GM12891 (cell line): ENCODE measurements at regions not wholly inside any gene's neighbourhood (a gene's known extent, or its start where the extent isn't known, plus 50 kb on each side); places are given as distances from the start of the nearest gene placed in this dataset.
"Not testable (repeated sequence)": the region's sequence is repeated elsewhere in the genome, so short reads cannot be mapped to it uniquely, and the experiment has no call there.

Experiments
- DNase-seq: peaks from one replicate; pipeline ENCODE4 v3.0.0; 2011; ENCODE audit warnings: low spot score; ENCODE audit not compliant: insufficient read length
- FAIRE-seq: peaks from 2 replicates; lab custom pipeline; 2011; peaks lifted over from hg19 to GRCh38; lab: Jason Lieb, UNC
- PAX5 ChIP-seq: IDR thresholded peaks from 2 replicates; pipeline ENCODE4 v1.6.1; 2011; ENCODE audit warnings: low read length, moderate library complexity, mild to moderate bottlenecking; ENCODE audit not compliant: insufficient read depth, severe bottlenecking
- POLR2A ChIP-seq: IDR thresholded peaks from 2 replicates; pipeline ENCODE4 v1.6.1; 2011; ENCODE audit warnings: low read depth, low read length, control low read depth
- POLR2AphosphoS5 ChIP-seq: IDR thresholded peaks from 2 replicates; pipeline ENCODE4 v1.6.1; 2011; ENCODE audit warnings: low read depth, low read length, control low read depth
- POU2F2 ChIP-seq: IDR thresholded peaks from 2 replicates; pipeline ENCODE4 v1.6.1; 2011; ENCODE audit warnings: low read depth, mild to moderate bottlenecking, control low read depth, low read length, moderate library complexity
- SPI1 ChIP-seq: IDR thresholded peaks from 2 replicates; pipeline ENCODE4 v1.6.1; 2011; ENCODE audit warnings: low read depth, low read length, control low read depth
- TAF1 ChIP-seq: IDR thresholded peaks from 2 replicates; pipeline ENCODE4 v1.6.1; 2011; ENCODE audit warnings: low read depth, low read length, control low read depth

GRCh38 chr6:167219967-167220512, 62.3 kb upstream of the GPR31 start:
- DNase-seq, result no peak
- FAIRE-seq, result peak; percentile 31
- TF ChIP-seq POLR2A (no peak), POLR2AphosphoS5 (no peak), PAX5 (no peak), SPI1 (no peak), POU2F2 (no peak), TAF1 (no peak)

- DNase-seq (no peak), FAIRE-seq (peak; percentile 88)
- no peak for TF ChIP-seq TAF1
- no peak for TF ChIP-seq POLR2AphosphoS5
- TF ChIP-seq POU2F2, result no peak
- TF ChIP-seq SPI1, result no peak
- no peak for TF ChIP-seq POLR2A
- no peak for TF ChIP-seq PAX5
Observed at GRCh38 chr6:167221400-167222201, 63.8 kb upstream of the GPR31 start.

GRCh38 chr6:167225566-167226382, 65.3 kb upstream of the UNC93A start:
- DNase-seq, FAIRE-seq: not testable (repeated sequence)

- no peak for FAIRE-seq
- DNase-seq, result no peak
- TF ChIP-seq SPI1 (no peak), POU2F2 (no peak), PAX5 (no peak), TAF1 (no peak), POLR2A (no peak), POLR2AphosphoS5 (no peak)
Observed at GRCh38 chr6:167226383-167226685, 64.8 kb upstream of the UNC93A start.

GRCh38 chr6:167226791-167227190, 64.3 kb upstream of the UNC93A start:
- no peak for DNase-seq
- FAIRE-seq, result no peak
- TF ChIP-seq POLR2AphosphoS5, result no peak
- no peak for TF ChIP-seq POU2F2
- TF ChIP-seq PAX5, result no peak
- TF ChIP-seq SPI1, result no peak
- no peak for TF ChIP-seq TAF1
- TF ChIP-seq POLR2A, result no peak

GRCh38 chr6:167227984-167228383, 63.1 kb upstream of the UNC93A start:
- TF ChIP-seq PAX5 (no peak), POLR2A (no peak), POLR2AphosphoS5 (no peak), SPI1 (no peak)
- DNase-seq (no peak), FAIRE-seq (no peak)

- TF ChIP-seq POLR2AphosphoS5, result no peak
- TF ChIP-seq POLR2A, result no peak
- TF ChIP-seq TAF1, result no peak
- no peak for TF ChIP-seq POU2F2
- no peak for TF ChIP-seq PAX5
- TF ChIP-seq SPI1, result no peak
- FAIRE-seq (no peak), DNase-seq (no peak)
Observed at GRCh38 chr6:167229586-167229985, 61.5 kb upstream of the UNC93A start.

- FAIRE-seq (no peak), DNase-seq (no peak)
- TF ChIP-seq SPI1, result no peak
- no peak for TF ChIP-seq POLR2AphosphoS5
- no peak for TF ChIP-seq POU2F2
- no peak for TF ChIP-seq TAF1
- TF ChIP-seq POLR2A, result no peak
- no peak for TF ChIP-seq PAX5
Observed at GRCh38 chr6:167230288-167230687, 60.8 kb upstream of the UNC93A start.

- no peak for DNase-seq
- no peak for FAIRE-seq
- TF ChIP-seq PAX5 (no peak), SPI1 (no peak), TAF1 (no peak)
Observed at GRCh38 chr6:167232356-167232755, 58.8 kb upstream of the UNC93A start.

- FAIRE-seq (no peak), DNase-seq (no peak)
- TF ChIP-seq PAX5 (no peak), POU2F2 (no peak), POLR2A (no peak), TAF1 (no peak), SPI1 (no peak), POLR2AphosphoS5 (no peak)
Observed at GRCh38 chr6:167233490-167233889, 57.6 kb upstream of the UNC93A start.

- not testable (repeated sequence) for DNase-seq
- FAIRE-seq, result peak; percentile 90
Observed at GRCh38 chr6:167234576-167234975, 56.5 kb upstream of the UNC93A start.
